Dedifferentiated amniotic fluid mesenchymal stem cell (primary cell): ENCODE measurements at regions not wholly inside any gene's neighbourhood (a gene's known extent, or its start where the extent isn't known, plus 50 kb on each side); places are given as distances from the start of the nearest gene placed in this dataset.
"Not testable (repeated sequence)": the region's sequence is repeated elsewhere in the genome, so short reads cannot be mapped to it uniquely, and the experiment has no call there.

Experiments used
- DNase-seq: peaks from one replicate; pipeline ENCODE4 v3.0.0-alpha.2; 2016; ENCODE audit errors: extremely low spot score

DNA sequence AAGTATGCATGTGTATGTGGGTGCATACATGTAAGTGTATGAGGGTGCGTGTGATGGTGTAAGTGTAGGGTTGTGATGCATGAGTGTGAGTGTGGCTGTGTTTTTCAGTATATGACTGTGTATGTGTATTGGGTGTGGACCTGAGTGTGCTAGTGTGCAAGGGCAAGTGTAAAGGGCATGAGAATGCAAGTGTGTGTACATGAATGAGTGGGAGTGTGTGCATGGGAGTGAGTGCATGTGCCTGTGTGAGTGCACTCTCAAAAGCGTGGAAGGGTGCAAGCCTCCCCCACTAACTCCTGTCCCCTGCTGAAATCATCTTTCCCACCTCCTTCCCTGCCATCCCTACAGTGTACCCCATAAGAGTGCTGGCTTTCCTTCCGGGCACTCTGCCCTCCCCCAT lies 225.1 kb upstream of the PRKX start:
- no peak for DNase-seq

DNA sequence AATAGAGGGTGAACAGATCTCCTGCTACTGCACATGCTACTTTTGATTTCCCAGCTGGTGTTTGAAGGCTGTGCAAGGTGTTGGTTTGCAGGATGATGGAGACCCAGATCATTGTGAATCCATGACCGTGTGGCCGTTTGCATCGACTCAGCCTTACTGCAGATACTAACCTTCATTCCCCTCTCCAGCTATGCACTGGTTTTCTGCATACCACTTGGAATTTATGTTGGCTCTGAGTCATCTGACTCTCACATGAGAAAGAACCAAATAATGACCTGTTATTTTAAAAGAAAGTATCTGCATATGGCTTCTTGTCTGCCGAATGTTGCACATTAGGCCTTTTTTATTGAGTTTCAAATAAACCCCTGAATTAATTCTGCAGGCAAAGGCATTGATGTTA lies 221.7 kb upstream of the PRKX start:
- DNase-seq: not testable (repeated sequence)

DNA sequence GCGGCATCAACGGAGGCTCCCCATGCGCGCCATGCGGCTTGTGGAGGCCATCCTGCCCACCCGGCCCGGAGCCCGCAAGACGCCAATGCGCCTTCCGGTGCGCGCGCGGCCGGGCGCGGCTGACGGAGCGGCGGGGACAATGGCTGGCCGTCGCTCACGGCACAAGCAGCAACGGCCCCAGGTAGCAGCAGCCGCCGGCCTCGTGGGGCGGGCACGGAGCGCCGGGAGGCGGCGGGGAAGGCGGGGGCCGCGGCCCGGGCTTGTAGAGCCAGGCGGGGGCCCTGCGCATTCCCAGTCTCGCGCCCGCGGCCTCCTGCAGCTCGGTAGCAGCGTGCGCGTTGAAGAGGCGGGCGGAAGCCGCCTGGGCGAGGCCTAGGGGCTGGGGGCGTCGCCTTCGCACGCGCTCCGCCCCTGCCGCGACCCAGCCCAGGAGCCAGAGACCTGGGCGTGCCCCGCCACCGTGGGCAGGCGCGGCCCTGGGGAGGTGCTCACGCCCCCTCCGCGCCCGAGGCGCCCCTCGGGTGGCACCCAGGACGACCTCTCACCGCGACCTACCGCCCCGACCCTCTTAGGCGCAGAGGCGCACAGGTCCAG lies 207.1 kb upstream of the PRKX start:
- not testable (repeated sequence) for DNase-seq

DNA sequence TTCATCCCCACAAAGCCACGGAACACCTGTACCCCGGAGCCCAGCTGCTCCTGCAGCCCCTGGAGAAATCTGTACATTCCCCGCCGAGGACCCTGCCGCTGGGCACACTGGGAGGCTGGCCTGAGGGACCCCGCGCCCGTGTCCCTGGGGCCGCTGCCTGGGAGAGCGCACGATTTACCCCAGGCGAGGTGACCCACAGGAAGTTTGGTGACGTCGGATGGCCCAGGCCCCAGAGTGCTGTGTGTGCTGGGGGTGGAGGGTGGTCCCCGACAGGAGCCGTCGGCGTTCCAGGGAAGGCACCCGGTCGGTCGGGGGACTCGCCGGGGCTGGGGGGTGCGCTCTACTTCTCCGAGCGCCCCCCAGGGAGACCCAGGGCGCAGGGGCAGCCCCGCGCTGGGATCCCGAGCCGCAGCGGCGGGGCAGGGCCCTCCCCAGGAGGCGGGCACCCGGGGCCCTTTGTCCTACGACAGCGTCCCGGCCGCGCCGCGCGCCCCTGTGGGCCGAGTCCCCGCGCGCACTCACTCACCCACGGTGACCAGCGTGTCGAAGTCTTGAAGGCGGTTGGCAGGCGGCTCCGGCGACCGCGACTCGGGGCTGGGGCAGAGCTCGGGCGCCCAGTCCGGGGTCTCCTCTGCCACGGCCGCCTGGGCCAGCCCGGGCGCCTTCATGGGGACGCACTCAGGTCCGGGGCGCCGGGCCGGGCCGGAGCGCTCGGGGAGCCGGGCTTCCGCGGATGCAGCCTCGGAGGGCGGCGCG lies 206.4 kb upstream of the PRKX start:
- not testable (repeated sequence) for DNase-seq

GRCh38 chrX:3914813-3915212 lies 201.4 kb upstream of the PRKX start:
- DNase-seq: not testable (repeated sequence)

DNA sequence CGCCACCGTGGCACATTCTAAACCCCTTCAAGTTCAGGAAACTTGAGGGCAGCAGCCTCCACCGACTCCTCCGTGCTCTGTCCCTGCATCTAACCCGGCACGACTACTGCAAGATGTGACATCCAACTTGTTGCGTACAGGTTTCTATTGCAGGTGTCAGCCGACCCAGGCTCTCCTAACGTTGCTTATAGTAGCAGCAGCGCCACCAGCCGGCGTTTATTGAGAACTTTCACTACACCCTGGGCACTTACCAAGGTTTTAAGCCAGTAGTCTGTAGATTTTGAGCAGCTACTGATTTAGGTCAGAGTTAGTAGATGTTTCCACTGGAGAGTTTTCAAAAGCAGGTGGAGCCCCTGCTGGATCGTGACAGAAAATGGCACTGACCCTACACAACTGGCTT lies 200.6 kb upstream of the PRKX start:
- not testable (repeated sequence) for DNase-seq

GRCh38 chrX:3911012-3911411 lies 197.6 kb upstream of the PRKX start:
- not testable (repeated sequence) for DNase-seq

GRCh38 chrX:3910611-3911010 lies 197.2 kb upstream of the PRKX start:
- DNase-seq: not testable (repeated sequence)

DNA sequence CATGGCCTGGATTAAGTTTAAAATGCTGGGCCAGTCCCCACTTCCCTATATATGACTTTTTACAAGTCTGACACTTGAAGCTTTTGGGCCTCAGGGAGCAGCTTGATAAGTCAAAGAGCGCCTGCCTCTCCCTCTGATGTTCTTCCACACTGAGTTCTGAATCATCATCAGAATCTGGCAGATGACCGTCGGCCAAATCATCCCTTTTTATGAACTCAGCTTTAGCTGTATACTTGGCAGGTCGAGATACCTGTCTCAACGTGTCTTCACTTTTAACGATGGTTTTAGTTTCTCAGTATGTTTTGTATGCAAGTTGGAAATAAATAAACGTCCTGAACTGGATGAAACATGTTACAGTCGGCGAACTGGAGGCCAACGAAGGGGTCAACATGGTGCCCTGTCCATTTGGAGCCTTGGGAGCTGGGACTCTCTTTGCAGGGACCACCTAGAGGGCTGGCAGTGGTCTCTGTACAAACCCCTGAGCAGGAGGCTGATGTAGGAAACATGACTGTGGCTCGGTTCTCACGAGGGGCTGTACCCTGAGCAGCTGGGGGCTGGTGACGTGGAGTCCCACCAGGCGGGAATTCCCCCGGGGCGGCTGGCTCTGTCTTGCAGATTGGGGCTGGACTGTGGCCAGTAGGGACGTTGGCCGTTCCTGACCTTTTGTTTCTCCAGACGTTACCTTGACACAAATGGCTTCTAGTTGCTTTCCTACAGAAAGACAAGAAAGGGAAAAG lies 192.2 kb upstream of the PRKX start:
- DNase-seq: not testable (repeated sequence)

- DNase-seq: not testable (repeated sequence)
These were observed 188.8 kb upstream of the PRKX start for GRCh38 chrX:3902222-3902621.

GRCh38 chrX:3896755-3897154 lies 183.3 kb upstream of the PRKX start:
- not testable (repeated sequence) for DNase-seq

GRCh38 chrX:3882553-3882920 lies 169.1 kb upstream of the PRKX start:
- not testable (repeated sequence) for DNase-seq

GRCh38 chrX:3881898-3882552 lies 168.6 kb upstream of the PRKX start:
- not testable (repeated sequence) for DNase-seq

GRCh38 chrX:3881255-3881895 lies 167.9 kb upstream of the PRKX start:
- DNase-seq: not testable (repeated sequence)

DNA sequence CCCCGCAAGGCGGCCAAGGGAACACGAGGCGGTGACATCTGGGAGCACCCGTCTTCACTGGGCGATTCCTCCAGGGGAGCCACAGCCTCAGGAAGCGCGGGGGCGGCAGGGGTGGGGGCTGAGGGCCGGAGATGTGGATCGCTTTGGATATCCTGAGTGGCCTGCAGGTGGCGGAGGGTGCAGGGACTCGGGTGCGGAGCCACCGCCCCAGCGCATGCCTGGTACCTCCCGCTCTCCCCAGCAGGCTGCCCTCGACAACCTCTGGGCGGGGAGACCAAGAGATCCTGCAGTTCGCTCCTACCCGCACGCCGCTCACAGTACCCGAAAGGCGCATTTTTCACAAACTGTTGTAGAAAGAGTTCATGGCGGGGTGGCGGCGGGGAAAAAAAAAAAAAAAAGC lies 162.9 kb upstream of the PRKX start:
- not testable (repeated sequence) for DNase-seq

DNA sequence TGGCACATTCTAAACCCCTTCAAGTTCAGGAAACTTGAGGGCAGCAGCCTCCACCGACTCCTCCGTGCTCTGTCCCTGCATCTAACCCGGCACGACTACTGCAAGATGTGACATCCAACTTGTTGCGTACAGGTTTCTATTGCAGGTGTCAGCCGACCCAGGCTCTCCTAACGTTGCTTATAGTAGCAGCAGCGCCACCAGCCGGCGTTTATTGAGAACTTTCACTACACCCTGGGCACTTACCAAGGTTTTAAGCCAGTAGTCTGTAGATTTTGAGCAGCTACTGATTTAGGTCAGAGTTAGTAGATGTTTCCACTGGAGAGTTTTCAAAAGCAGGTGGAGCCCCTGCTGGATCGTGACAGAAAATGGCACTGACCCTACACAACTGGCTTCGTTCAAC lies 162.2 kb upstream of the PRKX start:
- not testable (repeated sequence) for DNase-seq

GRCh38 chrX:3872226-3872879 lies 158.9 kb upstream of the PRKX start:
- DNase-seq: not testable (repeated sequence)

DNA sequence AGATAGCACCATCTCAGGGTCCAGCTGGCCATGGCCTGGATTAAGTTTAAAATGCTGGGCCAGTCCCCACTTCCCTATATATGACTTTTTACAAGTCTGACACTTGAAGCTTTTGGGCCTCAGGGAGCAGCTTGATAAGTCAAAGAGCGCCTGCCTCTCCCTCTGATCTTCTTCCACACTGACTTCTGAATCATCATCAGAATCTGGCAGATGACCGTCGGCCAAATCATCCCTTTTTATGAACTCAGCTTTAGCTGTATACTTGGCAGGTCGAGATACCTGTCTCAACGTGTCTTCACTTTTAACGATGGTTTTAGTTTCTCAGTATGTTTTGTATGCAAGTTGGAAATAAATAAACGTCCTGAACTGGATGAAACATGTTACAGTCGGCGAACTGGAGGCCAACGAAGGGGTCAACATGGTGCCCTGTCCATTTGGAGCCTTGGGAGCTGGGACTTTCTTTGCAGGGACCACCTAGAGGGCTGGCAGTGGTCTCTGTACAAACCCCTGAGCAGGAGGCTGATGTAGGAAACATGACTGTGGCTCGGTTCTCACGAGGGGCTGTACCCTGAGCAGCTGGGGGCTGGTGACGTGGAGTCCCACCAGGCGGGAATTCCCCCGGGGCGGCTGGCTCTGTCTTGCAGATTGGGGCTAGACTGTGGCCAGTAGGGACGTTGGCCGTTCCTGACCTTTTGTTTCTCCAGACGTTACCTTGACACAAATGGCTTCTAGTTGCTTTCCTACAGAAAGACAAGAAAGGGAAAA lies 153.8 kb upstream of the PRKX start:
- DNase-seq: not testable (repeated sequence)

- DNase-seq: not testable (repeated sequence)
These were observed 144.9 kb upstream of the PRKX start for GRCh38 chrX:3858332-3858731.

DNA sequence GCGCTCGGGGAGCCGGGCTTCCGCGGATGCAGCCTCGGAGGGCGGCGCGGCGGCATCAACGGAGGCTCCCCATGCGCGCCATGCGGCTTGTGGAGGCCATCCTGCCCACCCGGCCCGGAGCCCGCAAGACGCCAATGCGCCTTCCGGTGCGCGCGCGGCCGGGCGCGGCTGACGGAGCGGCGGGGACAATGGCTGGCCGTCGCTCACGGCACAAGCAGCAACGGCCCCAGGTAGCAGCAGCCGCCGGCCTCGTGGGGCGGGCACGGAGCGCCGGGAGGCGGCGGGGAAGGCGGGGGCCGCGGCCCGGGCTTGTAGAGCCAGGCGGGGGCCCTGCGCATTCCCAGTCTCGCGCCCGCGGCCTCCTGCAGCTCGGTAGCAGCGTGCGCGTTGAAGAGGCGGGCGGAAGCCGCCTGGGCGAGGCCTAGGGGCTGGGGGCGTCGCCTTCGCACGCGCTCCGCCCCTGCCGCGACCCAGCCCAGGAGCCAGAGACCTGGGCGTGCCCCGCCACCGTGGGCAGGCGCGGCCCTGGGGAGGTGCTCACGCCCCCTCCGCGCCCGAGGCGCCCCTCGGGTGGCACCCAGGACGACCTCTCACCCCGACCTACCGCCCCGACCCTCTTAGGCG lies 130.2 kb upstream of the PRKX start:
- DNase-seq: not testable (repeated sequence)
